IMR-90 (cell line): ENCODE measurements at regions not wholly inside any gene's neighbourhood (a gene's known extent, or its start where the extent isn't known, plus 50 kb on each side); places are given as distances from the start of the nearest gene placed in this dataset.

ENCODE experiments used
- ATAC-seq: fragments of 200-7000 bp; cut with Tn5 transposase; 2 replicates; pipeline ENCODE4 v1.9.1; 2020; ENCODE audit warnings: low read depth, mild to moderate bottlenecking, moderate library complexity
- BruUV-seq: library from RNA; stranded (reverse); fragments of 400-500 nt; replicated peaks from 2 replicates; lab custom pipeline; 2021; lab: Mats Ljungman, UMichigan
- CTCF ChIA-PET: fragments of 300-600 bp; formaldehyde crosslinking; extraction: SDS; loops from one replicate; lab custom pipeline; 2021; ENCODE audit warnings: antibody characterized with exemption; lab: Yijun Ruan, JAX
- POLR2A ChIA-PET: fragments of 300-600 bp; sonication (Branson Sonifier 250); formaldehyde crosslinking; loops from one replicate; lab custom pipeline; 2022; ENCODE audit warnings: antibody characterized with exemption; ENCODE audit not compliant: unreplicated experiment; lab: Charles Lee
- DNase-seq: peaks from one replicate; pipeline ENCODE4 v3.0.0; 2013
- H2AFZ ChIP-seq: replicated peaks from 2 replicates; pipeline ENCODE3; 2013; ENCODE audit warnings: low read length, mild to moderate bottlenecking; ENCODE audit not compliant: poor library complexity
- H2AK5ac ChIP-seq: 2 replicates; pipeline ENCODE4 v1.6.1; 2013; ENCODE audit warnings: low read depth, low read length, inconsistent platforms
- H2AK9ac ChIP-seq: replicated peaks from 2 replicates; pipeline ENCODE3; 2013; ENCODE audit warnings: mild to moderate bottlenecking, low read depth, low read length, moderate library complexity; ENCODE audit not compliant: poor library complexity
- H2BK120ac ChIP-seq: 2 replicates; pipeline ENCODE4 v1.6.1; 2013; ENCODE audit warnings: low read depth, low read length, inconsistent platforms
- H2BK15ac ChIP-seq: 3 replicates; pipeline ENCODE4 v1.6.1; 2013; ENCODE audit warnings: low read depth, low read length, inconsistent platforms
- H2BK20ac ChIP-seq: 2 replicates; pipeline ENCODE4 v1.6.1; 2013; ENCODE audit warnings: low read depth, mild to moderate bottlenecking, inconsistent platforms, low read length, moderate library complexity
- H2BK5ac ChIP-seq: 2 replicates; pipeline ENCODE4 v1.6.1; 2013; ENCODE audit warnings: mild to moderate bottlenecking, low read depth, low read length, inconsistent platforms; ENCODE audit not compliant: poor library complexity, severe bottlenecking
- H3K14ac ChIP-seq: replicated peaks from 2 replicates; pipeline ENCODE4 v1.6.1; 2013; ENCODE audit warnings: low read depth, low read length, inconsistent platforms
- H3K18ac ChIP-seq: 2 replicates; pipeline ENCODE4 v1.6.1; 2013; ENCODE audit warnings: low read depth, low read length, control low read depth
- H3K23ac ChIP-seq: 2 replicates; pipeline ENCODE4 v1.6.1; 2013; ENCODE audit warnings: low read depth, low read length, inconsistent platforms
- H3K27ac ChIP-seq: 2 replicates; pipeline ENCODE4 v1.5.1; 2013; ENCODE audit warnings: mild to moderate bottlenecking, control low read depth, low read length; ENCODE audit not compliant: insufficient read depth
- H3K27me3 ChIP-seq: 2 replicates; pipeline ENCODE4 v1.6.1; 2013; ENCODE audit warnings: low read length; ENCODE audit not compliant: control insufficient read depth, insufficient read depth
- H3K36me3 ChIP-seq: 2 replicates; pipeline ENCODE4 v1.6.1; 2013; ENCODE audit warnings: low read length, mixed read lengths; ENCODE audit not compliant: control insufficient read depth, insufficient read depth
- H3K4ac ChIP-seq: 2 replicates; pipeline ENCODE4 v1.6.1; 2013; ENCODE audit warnings: low read depth, low read length, inconsistent platforms
- H3K4me1 ChIP-seq: 2 replicates; pipeline ENCODE4 v1.6.1; 2013; ENCODE audit warnings: low read length, mixed read lengths; ENCODE audit not compliant: control insufficient read depth, insufficient read depth
- H3K4me2 ChIP-seq: 2 replicates; pipeline ENCODE4 v1.6.1; 2013; ENCODE audit warnings: low read depth, mild to moderate bottlenecking, control low read depth, low read length, moderate library complexity
- H3K4me3 ChIP-seq: 2 replicates; pipeline ENCODE4 v1.5.1; 2013; ENCODE audit warnings: low read depth, mild to moderate bottlenecking, control low read depth, low read length, moderate library complexity; ENCODE audit not compliant: insufficient read depth
- H3K56ac ChIP-seq: 2 replicates; pipeline ENCODE4 v1.6.1; 2013; ENCODE audit warnings: low read length, inconsistent platforms; ENCODE audit not compliant: insufficient read depth; ENCODE audit errors: extremely low read depth
- H3K79me1 ChIP-seq, 2 experiments: 2 replicates each; pipeline ENCODE4 v1.6.1; 2013; ENCODE audit warnings: low read length in 2 of 2, inconsistent platforms in 1 of 2, low read depth in 1 of 2
- H3K9ac ChIP-seq: 2 replicates; pipeline ENCODE4 v1.6.1; 2013; ENCODE audit warnings: low read depth, low read length, control low read depth
- H3K9me1 ChIP-seq: 2 replicates; pipeline ENCODE4 v1.6.1; 2013; ENCODE audit warnings: low read length, inconsistent platforms; ENCODE audit not compliant: insufficient read depth
- H3K9me3 ChIP-seq: 2 replicates; pipeline ENCODE4 v1.6.1; 2013; ENCODE audit warnings: low read length; ENCODE audit not compliant: control insufficient read depth, insufficient read depth
- H4K20me1 ChIP-seq: 2 replicates; pipeline ENCODE4 v1.6.1; 2013; ENCODE audit warnings: low read length, inconsistent platforms; ENCODE audit not compliant: insufficient read depth
- H4K5ac ChIP-seq: 2 replicates; pipeline ENCODE4 v1.6.1; 2013; ENCODE audit warnings: mild to moderate bottlenecking, low read depth, low read length, control low read depth
- H4K8ac ChIP-seq, 2 experiments: 2 replicates each; pipeline ENCODE4 v1.6.1; 2013; ENCODE audit warnings: low read depth in 2 of 2, low read length in 2 of 2, control low read depth in 1 of 2, inconsistent platforms in 1 of 2
- H4K91ac ChIP-seq: 2 replicates; pipeline ENCODE4 v1.6.1; 2013; ENCODE audit warnings: low read depth, low read length, inconsistent platforms; ENCODE audit not compliant: insufficient read depth
- BHLHE40 ChIP-seq: fragments of 150-350 bp; IDR thresholded peaks from 2 replicates; pipeline ENCODE4 v1.6.1; 2016; ENCODE audit warnings: mild to moderate bottlenecking, low read depth, low read length
- CEBPB ChIP-seq: IDR thresholded peaks from 2 replicates; pipeline ENCODE4 v1.6.1; 2012; ENCODE audit warnings: low read depth, low read length, improper control_type of control experiment
- CHD1 ChIP-seq: IDR thresholded peaks from 2 replicates; pipeline ENCODE4 v1.6.1; 2012; ENCODE audit warnings: low read depth, low read length, improper control_type of control experiment
- CTCF ChIP-seq: conservative IDR thresholded peaks from 2 replicates; pipeline ENCODE4 v1.5.1; 2012; ENCODE audit warnings: mild to moderate bottlenecking, low read depth, low read length, improper control_type of control experiment
- ELK1 ChIP-seq: fragments of 150-350 bp; IDR thresholded peaks from 2 replicates; pipeline ENCODE4 v1.6.1; 2016; ENCODE audit warnings: low read depth, mild to moderate bottlenecking, low read length, moderate library complexity, borderline replicate concordance
- FOS ChIP-seq: fragments of 150-350 bp; IDR thresholded peaks from 2 replicates; pipeline ENCODE4 v1.6.1; 2016; ENCODE audit warnings: low read depth, low read length
- MAFK ChIP-seq: IDR thresholded peaks from 2 replicates; pipeline ENCODE4 v1.6.1; 2012; ENCODE audit warnings: low read depth, low read length, improper control_type of control experiment
- MXI1 ChIP-seq: IDR thresholded peaks from 2 replicates; pipeline ENCODE4 v1.6.1; 2012; ENCODE audit warnings: low read depth, mild to moderate bottlenecking, low read length, moderate library complexity, borderline replicate concordance
- NFE2L2 ChIP-seq: fragments of 150-350 bp; IDR thresholded peaks from 2 replicates; pipeline ENCODE4 v1.6.1; 2016; ENCODE audit warnings: low read depth, mild to moderate bottlenecking, low read length
- POLR2A ChIP-seq: IDR thresholded peaks from 2 replicates; pipeline ENCODE4 v1.6.1; 2012; ENCODE audit warnings: mild to moderate bottlenecking, low read depth, low read length
- RAD21 ChIP-seq: IDR thresholded peaks from 2 replicates; pipeline ENCODE4 v1.6.1; 2012; ENCODE audit warnings: low read length, improper control_type of control experiment
- RCOR1 ChIP-seq: IDR thresholded peaks from 2 replicates; pipeline ENCODE4 v1.6.1; 2012; ENCODE audit warnings: mild to moderate bottlenecking, low read length, improper control_type of control experiment; ENCODE audit not compliant: insufficient replicate concordance
- RFX5 ChIP-seq: IDR thresholded peaks from 2 replicates; pipeline ENCODE4 v1.8.0; 2012; ENCODE audit warnings: low read depth, mild to moderate bottlenecking, low read length, moderate library complexity
- USF2 ChIP-seq: fragments of 150-350 bp; IDR thresholded peaks from 2 replicates; pipeline ENCODE4 v1.6.1; 2017; ENCODE audit warnings: mild to moderate bottlenecking, antibody characterized with exemption, low read length, low read depth
- WGBS, 2 experiments: methylation state at CpG; one replicate each; pipeline versions ENCODE4 v1.1.5 to v1.1.7; 2013; ENCODE audit warnings: missing lambda C conversion rate in 2 of 2; ENCODE audit not compliant: insufficient read length in 1 of 2; ENCODE audit errors: extremely low coverage in 2 of 2; 5-methylcytosine and 5-hydroxymethylcytosine counted together
- dilution Hi-C: fragments of 300-500 bp; cut with HindIII; formaldehyde crosslinking; loops from one replicate; pipeline ENCODE4 v1.14.3; 2018; ENCODE audit warnings: low sequenced_read_pairs; ENCODE audit not compliant: unreplicated experiment
- in situ Hi-C: fragments of 300-500 bp; cut with MboI; formaldehyde crosslinking; loops from 3 replicates; pipeline ENCODE4 v1.14.3; 2019; ENCODE audit warnings: low sequenced_read_pairs, inconsistent platforms, mixed read lengths
- intact Hi-C: fragments of 100-400 bp; cut with micrococcal nuclease; formaldehyde crosslinking; loops from 2 replicates; pipeline ENCODE4 v1.10.0; 2022

DNA sequence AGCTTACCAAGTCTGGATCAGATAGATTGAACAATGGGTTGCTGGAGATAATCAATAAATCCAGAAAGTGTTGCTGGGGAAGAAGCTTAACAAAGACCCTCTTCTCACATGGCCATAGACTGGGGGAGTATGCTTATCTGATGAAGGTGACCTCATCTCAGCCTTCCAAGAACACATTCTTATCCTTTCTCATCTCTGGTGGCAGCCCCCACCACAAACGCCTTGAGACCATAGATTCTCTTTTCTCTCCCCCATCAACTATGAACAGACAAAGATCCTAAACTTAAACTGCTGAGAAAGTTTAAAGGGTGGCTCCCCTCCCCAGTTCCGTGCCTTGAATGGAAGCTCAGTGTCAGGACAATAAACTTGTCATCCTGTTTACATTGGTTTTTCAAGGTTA lies 428.7 kb upstream of the TRIB2 start:
- dilution Hi-C loops (no loop called here), intact Hi-C loops (no loop called here), in situ Hi-C loops (no loop called here)
- H3K23ac ChIP-seq = no peak overlapping the region
- H3K27ac ChIP-seq = no peak overlapping the region
- H2BK5ac ChIP-seq = no peak overlapping the region
- no peaks in the 10 kb centered on the region for H3K27me3 ChIP-seq
- no peaks in the 10 kb centered on the region for H3K79me1 ChIP-seq
- H3K9ac ChIP-seq = no peak overlapping the region
- H4K8ac ChIP-seq = no peak overlapping the region
- TF ChIP-seq CEBPB (no peak), MXI1 (no peak), ELK1 (no peak), CTCF (no peak), NFE2L2 (no peak), USF2 (no peak), BHLHE40 (no peak), CHD1 (no peak), MAFK (no peak), RAD21 (no peak), FOS (no peak), RCOR1 (no peak), POLR2A (no peak), RFX5 (no peak)
- no CpG with 5 or more reads among the region's 2 CpGs for WGBS, 2 experiments
- H2BK120ac ChIP-seq = no peak overlapping the region
- no peak overlapping the region for H3K4me2 ChIP-seq
- H3K4me1 ChIP-seq = no peaks in the 10 kb centered on the region; the same call in 1 of the 2 replicates
- no peak overlapping the region for H2AFZ ChIP-seq
- H3K9me3 ChIP-seq = no peaks in the 10 kb centered on the region
- ATAC-seq (no peak), DNase-seq (no peak)
- H2AK9ac ChIP-seq = no peak overlapping the region
- no peaks in the 10 kb centered on the region for H3K9me1 ChIP-seq
- H2BK15ac ChIP-seq = no peak overlapping the region
- no peak overlapping the region for H3K56ac ChIP-seq
- CTCF ChIA-PET = interaction anchor here (0.9 kb wide), 1 partner anchor 185 kb away, joined by 4 read pairs; no protein-coding TSS in a partner anchor
- H4K20me1 ChIP-seq = no peaks in the 10 kb centered on the region
- H3K36me3 ChIP-seq = no peaks in the 10 kb centered on the region
- H4K91ac ChIP-seq = no peak overlapping the region
- no TSS peak for BruUV-seq
- no peak overlapping the region for H3K4ac ChIP-seq
- no peak overlapping the region for H2AK5ac ChIP-seq
- no peak overlapping the region for H2BK20ac ChIP-seq
- H4K5ac ChIP-seq = no peak overlapping the region
- POLR2A ChIA-PET = no interaction called here
- no peak overlapping the region for H3K14ac ChIP-seq
- H3K18ac ChIP-seq = no peak overlapping the region
- no peak overlapping the region for H3K4me3 ChIP-seq
